Stimulated activated CD4-positive, alpha-beta T cell treated with anti-CD3 and anti-CD28 coated beads, Interleukin-2, amount 100 ng/mL, for 24 hours (primary cell): ENCODE measurements at regions not wholly inside any gene's neighbourhood (a gene's known extent, or its start where the extent isn't known, plus 50 kb on each side); places are given as distances from the start of the nearest gene placed in this dataset.

ENCODE experiments used
- DNase-seq, 2 donors: peaks; one replicate each; pipeline ENCODE4 v3.0.0-alpha.2; 2020

DNA sequence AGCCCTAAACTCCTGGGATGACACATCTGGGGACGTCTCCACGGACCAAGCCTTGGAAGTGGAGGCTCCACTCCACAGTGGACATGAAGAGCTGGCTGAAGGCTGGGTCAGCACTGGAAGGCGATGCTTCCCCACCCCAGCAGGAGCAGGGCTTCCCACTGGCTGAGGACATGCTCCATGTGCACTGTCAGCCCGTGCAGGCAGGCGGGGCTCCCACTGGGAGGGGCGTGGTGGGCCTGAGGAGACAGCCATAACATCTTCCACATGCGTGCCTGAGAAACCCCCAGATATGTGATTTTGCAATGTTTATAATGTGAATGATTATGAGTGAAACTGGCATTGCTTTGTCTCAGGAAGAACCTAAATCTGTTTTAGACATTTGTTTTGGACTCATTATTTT lies 231.3 kb downstream of the KLF13 start:
- DNase-seq, result no peak

DNA sequence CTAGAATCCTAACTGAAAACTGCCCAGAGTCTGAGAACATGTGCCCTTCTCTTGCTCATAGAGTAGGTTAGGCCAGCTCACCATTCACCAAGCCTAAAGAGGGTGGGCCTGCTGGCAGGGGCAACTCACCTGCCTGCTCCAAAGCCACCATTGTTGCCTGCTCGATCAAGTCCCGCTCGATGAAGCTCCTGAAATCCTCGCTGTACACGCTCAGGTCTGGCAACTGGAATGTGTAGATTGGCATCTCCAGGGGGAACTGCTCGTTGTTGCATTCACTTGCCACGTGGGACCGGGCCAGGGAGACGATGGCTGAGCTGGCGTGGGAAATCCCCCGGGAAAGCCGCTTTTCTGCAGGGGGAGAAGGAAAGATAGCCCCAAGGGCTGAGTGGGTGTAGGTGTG lies 232.2 kb downstream of the KLF13 start:
- no peak for DNase-seq

DNA sequence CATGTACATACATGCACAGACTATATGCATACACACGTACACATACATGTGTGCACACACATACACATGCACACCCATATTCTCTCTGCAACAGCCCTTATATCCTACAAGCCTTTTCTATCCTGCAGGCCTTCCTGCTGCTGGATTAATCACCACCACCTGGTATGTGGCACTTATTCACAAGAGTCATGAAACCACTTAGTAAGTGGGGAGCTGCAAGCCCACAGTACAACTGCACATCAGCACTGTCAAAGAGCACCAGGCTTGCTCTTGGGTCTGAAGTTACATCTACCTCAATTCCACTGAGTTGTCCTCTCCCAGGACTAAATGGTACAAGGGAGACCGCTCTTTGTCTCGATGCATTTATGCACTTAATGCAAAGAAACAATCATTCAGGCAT lies 233.2 kb downstream of the KLF13 start:
- DNase-seq, result no peak

DNA sequence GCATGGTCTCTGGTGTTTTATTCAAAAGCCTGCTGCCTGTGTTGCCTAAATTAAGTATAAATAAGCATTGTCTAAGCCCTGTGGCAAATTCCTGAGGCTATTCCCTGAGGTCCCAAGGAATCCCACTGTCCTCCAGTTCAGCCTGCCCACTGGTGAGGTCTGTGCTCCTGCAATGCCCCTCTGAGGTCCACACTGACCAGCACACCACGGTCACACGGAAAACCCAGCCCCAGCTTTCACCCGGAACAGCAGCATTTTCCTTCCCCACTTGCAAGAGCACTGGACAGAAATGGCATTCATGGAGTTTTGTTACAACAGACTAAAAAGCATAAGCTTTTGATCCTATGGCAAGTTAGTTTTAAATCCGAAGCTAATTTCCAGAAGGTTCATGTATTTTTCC lies 234.0 kb downstream of the KLF13 start:
- no peak for DNase-seq

DNA sequence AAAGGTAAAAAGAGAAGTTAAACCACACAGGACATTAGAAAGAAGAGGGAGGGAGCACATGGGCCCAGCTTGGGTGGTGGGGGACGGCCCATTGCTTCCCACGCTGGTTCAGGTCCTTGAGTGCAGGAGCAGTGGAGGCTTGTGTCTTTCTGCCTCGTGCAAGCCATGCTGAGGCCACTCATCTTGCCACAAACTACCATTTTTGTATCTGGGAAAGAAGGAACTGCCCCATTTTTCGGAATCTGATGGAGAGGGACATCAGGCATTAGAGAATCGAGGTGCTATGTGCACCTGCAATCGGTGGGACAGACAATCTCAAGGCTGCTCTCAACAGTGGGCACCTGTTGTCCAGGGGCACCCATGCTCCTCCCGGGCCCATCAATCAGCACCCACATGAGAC lies 234.5 kb downstream of the KLF13 start:
- DNase-seq, result no peak

DNA sequence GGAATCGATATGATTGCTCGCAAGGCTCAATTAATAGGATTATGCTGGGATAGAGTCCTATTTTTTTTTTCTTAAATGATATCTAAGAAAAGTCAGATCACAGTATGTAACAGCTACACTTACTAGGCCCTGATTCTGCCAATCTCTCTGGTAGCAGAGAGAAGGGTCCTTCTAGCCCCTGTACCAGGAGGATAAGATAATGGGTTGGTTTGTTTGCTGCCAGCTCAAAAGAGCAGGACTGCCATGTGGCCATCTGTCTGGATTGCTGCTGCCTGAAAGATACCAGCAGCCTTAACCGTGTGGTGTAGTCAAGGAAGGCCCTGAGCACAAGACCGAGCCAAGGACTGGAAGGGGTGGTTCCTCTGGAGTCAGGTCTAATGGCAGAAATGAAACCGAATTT lies 236.4 kb downstream of the KLF13 start:
- no peak for DNase-seq

DNA sequence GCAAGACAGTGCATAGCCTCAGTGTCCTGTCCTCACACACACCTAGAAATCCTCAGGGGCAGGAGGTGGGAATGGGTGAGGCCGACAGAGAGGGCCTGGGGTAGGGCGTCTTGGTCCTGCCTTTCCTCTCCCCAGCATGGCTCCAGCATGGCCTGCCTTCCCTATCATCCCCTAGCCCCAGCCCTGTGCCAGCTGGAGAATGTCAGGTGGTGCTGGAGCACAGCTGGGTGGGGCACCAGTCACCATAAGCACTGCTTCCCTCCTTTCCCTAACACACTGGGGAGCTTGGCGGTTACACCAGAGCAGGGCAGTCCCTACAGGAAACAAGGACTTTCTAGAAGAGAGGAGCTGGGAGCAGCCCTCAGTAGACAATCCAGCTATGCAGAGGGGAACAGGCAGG lies 236.8 kb downstream of the KLF13 start:
- DNase-seq, result no peak

DNA sequence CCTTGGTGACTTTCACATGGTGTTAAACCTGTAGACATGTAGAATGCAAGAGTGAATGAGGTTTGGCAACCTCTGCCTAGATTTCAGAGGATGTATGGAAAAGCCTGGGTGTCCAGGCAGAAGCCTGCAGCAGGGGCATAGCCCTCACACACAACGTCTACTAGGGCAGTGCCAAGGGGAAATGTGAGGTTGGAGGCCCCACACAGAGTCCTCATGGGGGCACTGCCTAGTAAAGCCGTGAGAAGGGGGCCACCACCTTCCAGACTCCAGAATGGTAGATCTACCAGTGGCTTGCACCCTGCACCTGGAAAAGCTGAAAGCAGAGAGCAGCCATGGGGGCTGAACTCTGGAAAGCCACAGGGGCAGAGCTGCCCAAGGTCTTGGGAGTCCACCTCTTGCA lies 241.2 kb downstream of the KLF13 start:
- DNase-seq, result no peak

DNA sequence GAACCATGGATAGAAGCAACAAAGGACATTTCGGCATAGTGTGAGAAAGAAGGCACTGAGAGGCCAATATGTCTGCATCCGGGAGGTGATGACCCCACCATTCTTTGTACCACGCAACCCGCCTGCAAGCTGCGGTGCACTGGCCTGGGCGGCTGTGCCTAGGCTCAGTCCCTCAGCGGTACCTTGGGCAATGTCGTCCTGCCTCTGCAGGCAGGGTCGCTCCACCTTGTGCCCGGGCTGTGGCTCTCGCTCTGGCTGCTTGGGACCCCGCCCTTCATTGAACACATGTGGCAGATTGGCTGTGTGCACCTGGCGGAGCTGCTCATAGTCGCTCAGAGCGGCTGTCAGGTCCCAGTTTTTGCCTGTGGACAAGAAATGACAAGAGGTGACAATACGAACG lies 243.2 kb downstream of the KLF13 start:
- no peak for DNase-seq

DNA sequence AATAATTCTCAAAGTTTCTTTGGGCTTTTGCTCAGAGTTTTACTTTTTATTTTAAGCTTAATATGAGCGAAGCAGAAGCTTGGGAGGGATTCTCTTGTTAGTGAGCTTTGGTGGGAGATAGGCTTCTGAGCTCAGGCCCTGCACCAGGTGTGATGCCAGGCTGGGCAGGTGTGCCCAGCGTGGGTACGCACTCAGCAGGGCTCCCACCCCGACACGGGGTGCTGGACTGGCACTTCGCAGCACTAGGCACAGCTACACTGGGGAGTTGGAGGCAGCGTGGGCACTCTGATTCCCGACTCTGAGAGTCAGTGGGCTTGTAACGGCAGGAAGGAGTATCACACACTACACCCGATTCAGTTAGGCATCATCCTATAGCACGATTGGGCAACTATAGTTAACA lies 244.0 kb downstream of the KLF13 start:
- no peak for DNase-seq

DNA sequence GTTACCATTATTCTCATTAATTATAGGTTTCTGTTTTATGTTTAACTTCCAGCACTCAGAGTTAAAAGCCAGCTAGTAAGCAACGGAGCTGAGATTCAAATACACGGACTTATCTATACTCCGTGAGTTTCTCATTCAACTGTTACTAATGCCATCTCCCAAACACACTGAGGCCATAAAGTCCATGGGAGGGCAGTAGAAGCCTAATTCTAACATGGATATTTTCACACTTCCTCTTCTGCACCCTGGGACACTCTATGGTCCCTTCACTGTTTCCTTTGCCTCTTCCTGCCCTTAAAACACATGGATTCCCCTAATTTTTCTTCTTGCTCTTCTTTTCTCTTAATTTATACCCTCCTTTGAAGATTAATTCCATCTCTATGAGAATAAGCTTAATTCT lies 245.0 kb downstream of the KLF13 start:
- no peak for DNase-seq

DNA sequence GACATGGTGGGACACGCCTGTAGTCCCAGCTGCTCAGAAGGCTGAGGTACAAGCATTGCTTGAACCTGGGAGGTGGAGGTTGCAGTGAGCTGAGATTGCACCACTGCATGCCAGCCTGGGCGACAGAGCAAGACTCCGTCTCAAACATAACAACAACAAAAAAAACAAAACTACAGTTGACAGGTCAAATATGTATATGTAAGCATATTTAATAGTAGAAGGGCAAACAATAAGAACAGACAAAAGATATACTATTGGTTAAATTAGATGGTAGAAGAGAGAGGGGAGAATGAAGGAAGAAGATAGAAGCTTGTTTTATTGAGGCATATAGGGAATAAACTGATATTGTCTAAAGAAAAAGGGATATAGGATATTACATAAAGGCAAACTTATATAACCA lies 247.1 kb downstream of the KLF13 start:
- DNase-seq, result no peak

DNA sequence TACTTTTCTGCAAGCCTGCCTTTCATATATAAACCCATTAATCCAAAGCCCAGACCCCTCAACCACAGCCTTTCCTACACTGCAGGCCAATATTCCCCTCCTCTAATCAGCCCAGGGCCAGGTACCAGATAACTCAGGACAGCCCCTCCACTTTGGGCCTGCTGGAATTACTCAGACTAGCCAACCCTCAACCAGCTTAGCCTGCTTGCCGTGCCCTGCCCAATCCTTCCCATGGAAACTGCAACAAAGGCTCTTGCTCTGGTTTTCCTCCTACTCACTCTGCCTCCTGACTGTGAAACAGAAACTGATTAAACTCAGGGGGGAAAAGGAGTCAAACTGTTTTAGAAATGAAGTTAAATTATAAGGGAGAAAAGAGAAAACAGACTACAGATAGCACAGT lies 248.1 kb downstream of the KLF13 start:
- no peak for DNase-seq

DNA sequence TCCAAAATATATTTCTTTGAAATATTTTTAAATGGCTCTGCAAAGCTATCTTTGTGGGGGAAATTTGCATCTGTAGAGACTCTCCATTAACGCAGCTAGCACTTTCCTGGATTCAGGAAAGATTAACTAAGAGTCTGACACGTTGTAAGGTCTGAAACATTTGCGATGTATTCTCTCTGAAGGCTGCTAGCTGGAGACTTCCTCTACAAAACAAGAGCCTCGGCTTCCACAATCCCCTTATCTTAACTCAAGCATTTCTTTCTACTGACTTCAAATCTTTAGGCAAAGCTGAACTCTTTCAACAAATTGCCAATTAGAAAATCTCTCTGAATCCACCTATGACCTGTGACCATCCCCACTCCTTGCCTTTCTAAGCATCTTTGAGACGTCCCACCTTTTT lies 250.5 kb downstream of the KLF13 start:
- DNase-seq, result no peak

DNA sequence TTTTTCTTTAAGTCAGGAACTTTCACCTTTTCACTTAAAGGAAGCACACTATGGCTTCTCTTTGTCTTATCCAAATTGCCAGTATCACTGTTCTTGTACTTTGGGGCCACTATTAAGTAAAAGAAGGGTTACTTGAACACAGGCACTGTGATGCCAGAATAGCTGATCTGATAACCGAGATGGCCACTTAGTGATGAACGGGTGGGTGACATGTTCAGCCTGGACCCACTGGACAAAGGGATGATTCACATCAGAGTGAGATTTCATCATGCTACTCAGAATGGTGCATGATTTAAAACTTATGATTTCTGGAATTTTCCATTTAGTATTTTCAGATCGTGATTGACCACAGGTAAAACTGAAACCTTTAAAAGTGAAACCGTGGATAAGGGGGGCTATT lies 252.6 kb downstream of the KLF13 start:
- DNase-seq, result no peak

DNA sequence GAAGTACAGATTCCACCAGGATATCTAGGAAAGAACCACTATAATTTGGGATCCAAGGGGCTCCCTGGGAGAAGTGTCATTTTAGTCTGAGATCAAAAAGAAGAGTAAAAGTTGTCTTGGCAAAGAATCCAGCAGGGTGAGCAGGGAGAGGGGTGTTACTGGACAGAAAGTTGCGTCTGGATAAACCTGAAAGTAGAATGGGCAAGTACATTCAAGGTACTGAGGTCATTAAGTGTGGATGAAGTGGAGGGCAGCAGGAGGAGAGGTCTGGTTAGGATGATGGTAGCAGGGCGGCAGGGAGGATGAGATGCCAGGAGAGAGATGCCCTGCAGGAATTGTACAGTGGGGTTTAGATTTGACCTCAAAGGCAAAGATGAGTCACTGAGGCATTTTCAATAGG lies 253.3 kb downstream of the KLF13 start:
- DNase-seq, result no peak

DNA sequence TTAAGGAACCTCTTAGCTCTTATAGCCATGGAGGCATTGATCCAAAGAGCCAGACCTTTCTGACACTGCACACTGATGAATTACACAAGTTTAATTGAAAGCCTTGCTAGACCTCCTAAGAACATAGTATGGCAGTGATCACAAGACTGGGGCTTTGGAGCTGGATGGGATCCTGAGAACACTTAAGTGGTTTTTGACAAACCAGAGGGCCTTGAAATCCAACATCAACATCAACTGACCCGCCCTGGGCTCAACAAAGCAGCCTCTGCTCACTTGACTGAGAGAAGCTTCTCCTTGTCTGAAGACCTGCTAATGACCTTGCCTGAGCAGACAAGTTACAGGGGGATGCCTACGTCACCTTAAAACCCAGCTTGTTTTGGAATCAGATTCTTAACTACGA lies 257.6 kb downstream of the KLF13 start:
- no peak for DNase-seq

DNA sequence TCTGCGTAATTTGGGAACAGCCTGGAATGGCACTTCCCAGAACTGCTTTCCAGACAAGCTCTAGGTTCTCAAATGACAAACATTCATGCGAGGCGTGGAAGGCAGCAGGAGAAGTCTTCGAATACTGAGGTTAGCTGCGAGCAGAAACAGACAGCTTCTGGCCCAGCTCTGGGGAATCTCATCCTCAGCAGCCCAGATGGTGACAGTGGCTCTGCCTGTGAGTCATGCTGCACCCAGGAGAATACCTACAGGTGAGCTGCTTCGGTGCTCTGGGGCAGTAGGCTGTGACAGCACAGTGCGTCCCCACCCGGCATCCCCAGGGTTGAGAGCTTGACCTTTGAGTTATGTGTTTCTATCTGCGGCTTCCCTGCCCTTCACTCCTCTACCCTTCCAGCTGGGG lies 258.6 kb downstream of the KLF13 start:
- DNase-seq, result no peak

DNA sequence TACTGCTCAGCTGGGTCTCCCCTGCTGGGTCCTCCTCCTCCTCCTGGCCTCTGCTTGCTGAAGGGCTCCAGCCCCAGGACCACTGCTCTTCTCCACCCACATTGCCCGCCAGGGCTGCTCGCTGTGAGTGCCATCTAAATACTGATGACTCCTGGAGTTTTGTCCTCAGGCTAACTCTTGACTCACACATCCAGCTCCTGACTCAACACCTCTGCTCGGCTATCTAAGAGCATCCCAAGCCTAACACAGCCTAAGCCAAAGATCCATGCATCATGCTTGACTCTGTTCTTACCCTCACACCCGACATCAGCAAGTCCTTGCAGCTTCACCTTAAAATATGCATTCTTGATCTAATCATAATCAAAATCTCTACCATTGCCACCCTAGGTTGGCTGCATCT lies 260.2 kb downstream of the KLF13 start:
- DNase-seq, result no peak

DNA sequence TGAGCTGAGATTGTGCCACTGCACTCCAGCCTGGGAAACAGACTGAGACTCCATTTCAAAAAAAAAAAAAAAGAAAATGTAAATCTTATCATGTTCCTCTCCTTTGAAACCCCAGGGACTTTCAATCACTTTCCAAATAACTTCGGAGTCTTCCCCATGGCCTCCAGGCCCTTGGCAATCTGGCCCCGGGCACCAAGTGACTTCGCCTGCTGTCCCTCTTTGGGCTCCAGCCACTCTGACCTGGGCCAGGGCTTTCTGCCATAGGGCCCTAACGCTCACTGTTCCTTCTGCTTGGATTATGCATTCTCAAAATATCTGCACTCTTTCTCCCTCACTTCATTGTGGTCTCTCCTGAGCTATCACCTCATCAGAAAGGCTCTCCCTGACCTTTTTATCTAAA lies 260.9 kb downstream of the KLF13 start:
- DNase-seq, result no peak

DNA sequence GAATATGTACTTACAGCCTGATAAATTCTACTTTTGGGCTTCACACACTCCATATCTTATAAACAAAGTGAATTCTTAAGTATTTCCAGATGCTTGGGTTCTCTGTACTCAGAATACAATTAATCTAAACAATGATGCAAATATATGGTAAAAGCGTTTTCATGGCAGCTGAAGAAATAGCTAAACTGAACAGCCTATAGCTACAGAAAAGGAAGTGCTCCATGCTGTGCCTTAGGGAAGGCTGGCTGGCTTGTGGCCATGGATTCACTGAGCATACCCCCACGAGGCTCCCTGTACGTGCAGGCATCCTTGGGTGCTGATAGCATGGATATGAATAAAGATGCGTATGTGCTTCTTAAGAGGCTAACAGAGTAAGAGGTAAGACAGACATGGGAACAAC lies 264.0 kb downstream of the KLF13 start:
- no peak for DNase-seq

DNA sequence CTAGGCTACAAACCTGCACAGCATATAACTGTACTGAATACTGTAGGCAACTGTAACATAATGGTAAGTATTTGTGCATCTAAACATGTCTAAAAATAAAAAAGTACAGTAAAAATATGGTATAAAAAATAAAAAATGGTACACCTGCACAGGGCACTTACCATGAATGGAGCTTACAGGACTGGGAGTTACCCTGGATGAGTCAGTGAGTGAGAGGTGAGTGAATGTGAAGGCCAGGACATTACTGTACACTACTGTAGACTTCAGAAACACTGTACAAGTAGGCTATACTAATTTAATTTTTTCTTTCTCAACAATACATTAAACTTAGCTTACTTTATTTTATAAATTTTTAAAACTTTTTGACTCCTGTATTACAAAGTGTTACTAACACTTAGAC lies 265.3 kb downstream of the KLF13 start:
- no peak for DNase-seq

DNA sequence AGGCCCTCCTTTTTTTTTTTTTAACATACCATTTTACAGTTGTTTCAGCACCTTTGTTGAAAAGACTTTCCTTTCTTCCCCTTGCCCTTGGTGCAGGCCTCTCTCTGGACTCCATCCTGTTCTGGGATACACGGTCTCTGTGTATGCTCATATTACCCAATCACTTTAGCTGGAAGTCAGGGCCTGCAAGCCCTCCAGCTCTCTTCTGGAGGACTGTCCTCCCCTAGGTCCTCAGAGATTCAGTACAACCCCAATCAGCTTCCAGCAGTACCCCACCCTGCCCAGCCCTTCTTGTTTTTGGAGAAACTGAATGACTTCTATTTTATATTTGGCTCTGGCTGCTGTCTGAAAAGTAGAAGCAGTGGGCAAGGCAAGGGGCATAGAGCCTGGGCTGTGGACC lies 270.8 kb downstream of the KLF13 start:
- no peak for DNase-seq

DNA sequence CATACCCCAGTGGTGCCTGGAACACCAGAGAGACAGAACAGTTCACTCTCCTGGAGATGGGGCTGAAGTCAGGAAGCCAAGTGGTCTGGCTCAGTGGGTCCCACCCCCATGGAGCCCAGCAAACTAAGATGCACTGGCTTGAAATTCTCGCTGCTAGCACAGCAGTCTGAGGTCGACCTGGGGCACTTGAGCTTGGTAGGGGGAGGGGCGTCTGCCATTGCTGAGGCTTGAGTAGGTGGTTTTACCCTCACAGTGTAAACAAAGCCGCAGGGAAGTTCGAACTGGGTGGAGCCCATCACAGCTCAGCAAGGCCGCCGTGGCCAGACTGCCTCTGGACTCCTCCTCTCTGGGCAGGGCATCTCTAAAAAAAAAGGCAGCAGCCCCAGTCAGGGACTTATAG lies 272.0 kb downstream of the KLF13 start:
- DNase-seq, result no peak

DNA sequence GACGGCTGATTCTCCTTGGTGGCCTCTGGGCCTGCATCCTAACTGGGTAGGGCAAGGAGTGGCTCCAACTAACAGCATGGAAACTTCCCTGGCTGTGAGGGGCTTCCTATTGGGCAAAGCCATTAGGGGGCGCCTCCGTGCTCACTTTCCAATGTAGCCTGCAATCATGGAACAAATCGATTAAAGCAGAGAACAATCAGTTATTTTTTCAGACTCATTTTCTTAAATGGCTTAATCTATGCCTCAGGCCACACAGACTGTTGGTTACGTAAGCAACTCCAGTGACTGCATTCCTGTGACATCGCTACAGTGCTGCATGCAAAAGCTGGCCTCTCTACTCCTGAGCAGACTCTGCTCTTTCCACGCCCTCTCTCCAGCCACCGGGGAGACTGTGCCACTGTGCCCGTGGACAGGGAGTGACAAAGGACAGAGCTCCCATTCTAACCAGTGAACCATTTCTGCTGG lies 278.9 kb downstream of the KLF13 start:
- peak in 1 of 2 donors; percentile 7 for DNase-seq

DNA sequence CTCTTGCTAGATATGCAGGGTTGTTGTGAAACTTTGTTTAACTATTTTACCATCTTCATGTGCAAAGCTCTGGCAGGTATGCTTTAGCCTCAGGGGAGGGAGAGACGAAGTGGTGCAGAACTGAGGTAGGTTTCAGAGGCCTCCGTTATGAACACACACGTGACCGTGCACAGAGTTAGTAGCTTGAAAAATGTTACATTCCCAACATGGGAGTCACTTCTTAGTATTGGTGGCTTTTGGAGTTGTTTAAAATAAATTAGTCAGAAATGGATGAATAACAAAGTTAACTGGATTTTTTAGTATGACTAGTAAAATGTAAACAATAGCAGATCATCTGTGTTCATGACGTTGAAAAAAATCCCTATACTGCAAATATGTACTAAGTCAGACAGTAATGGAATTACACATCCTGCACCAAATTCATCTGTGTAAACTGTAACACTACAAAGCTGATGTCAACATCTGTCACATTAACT lies 279.6 kb downstream of the KLF13 start:
- DNase-seq, result no peak
